OCI-LY3 (cell line): ENCODE measurements at regions not wholly inside any gene's neighbourhood (a gene's known extent, or its start where the extent isn't known, plus 50 kb on each side); places are given as distances from the start of the nearest gene placed in this dataset.

Experiments
- EZH2phosphoT487 ChIP-seq: fragments of 200-600 bp; shearing (Covaris generic); IDR thresholded peaks from 2 replicates; pipeline ENCODE4 v1.6.1; 2018; ENCODE audit warnings: antibody characterized with exemption, mixed run types, low read depth
- TF ChIP-seq, protein P1 (sequence below): fragments of 200-600, 300-600 bp; sonication (generic); IDR thresholded peaks from 2 replicates; pipeline ENCODE4 v1.5.1; 2014; ENCODE audit warnings: antibody characterized with exemption, low read length, low read depth

DNA sequence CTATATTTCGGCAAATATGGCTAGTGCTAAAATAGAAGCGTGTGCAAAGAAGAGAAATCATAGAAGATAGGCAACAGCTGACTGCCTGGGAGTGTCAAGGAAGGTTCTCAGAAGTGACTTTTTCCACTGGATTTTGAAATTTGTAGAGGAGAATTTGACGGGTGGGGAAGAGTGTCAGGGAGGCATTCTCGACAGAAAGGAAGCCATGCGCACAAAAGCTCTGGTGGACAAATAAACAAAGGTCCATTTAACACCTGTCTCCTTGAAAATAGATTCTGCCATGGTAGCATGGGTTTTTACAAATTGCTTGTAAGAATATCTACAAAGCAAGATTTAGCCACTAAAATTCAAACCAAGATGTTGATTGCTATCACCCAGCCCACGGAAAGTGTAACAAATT is 1081.5 kb downstream of the GALC start:
- TF ChIP-seq, protein P1, sequence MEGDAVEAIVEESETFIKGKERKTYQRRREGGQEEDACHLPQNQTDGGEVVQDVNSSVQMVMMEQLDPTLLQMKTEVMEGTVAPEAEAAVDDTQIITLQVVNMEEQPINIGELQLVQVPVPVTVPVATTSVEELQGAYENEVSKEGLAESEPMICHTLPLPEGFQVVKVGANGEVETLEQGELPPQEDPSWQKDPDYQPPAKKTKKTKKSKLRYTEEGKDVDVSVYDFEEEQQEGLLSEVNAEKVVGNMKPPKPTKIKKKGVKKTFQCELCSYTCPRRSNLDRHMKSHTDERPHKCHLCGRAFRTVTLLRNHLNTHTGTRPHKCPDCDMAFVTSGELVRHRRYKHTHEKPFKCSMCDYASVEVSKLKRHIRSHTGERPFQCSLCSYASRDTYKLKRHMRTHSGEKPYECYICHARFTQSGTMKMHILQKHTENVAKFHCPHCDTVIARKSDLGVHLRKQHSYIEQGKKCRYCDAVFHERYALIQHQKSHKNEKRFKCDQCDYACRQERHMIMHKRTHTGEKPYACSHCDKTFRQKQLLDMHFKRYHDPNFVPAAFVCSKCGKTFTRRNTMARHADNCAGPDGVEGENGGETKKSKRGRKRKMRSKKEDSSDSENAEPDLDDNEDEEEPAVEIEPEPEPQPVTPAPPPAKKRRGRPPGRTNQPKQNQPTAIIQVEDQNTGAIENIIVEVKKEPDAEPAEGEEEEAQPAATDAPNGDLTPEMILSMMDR: no peak
- TF ChIP-seq EZH2phosphoT487: no peak
